ENCODE measurements at regions not wholly inside any gene's neighbourhood (a gene's known extent, or its start where the extent isn't known, plus 50 kb on each side); places are given as distances from the start of the nearest gene placed in this dataset.

DNA sequence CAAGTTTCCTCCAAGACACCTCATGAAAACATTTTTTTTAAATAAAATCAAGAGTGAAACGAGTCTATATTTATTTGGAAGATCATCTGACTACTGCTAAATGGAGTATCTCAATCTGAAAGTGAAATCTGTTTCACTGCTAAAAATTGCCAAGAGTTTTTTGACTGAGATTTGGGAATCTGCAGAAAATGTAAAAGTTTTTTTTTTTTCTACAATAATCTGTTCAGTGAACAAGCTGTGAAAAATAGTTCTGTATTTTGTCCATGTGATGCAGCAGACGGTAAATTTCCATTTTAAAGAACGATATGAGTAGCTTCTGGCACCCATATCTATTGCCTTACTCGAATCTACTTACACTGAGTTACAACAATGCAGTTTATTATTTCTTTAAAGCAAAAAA lies 519.7 kb downstream of the PLCL1 start:
- DNase-seq = no peak

GRCh38 chr2:198322275-198322674 lies 517.9 kb downstream of the PLCL1 start:
- peak in 1 of 3 donors; percentile 5 for DNase-seq

DNA sequence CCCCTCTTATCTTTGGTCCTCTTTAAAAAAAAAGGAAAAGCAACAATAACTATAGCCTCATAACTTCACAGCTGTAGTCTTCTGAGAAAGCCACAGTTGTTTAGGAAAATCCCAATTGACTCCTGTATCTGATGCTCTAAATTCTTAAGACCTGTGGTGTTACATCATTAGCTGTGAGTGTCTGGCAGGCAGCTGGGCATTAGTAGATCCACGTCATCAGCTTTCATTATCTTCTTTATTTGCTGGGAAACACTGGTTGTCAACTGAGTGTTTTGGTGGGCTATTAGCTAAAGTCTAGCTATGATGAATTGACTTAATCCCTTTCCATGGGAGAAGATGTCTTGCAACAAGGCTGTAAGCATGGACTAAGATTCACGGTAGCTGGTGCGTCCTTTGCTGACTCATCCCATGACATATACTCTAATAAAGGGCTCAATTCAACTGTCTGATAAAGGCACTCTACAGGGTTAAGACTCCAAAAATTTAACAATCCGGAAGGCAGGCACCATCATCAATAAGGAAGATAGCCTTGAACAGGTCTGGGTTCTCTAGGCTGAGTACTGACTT lies 517.2 kb downstream of the PLCL1 start:
- DNase-seq = no peak

GRCh38 chr2:198316852-198317396 lies 512.5 kb downstream of the PLCL1 start:
- DNase-seq = no peak

- DNase-seq = peak in 2 of 3 donors; percentile 17 to 22
Measured at GRCh38 chr2:198315791-198316630, 511.6 kb downstream of the PLCL1 start.

GRCh38 chr2:198314559-198315153 lies 510.3 kb downstream of the PLCL1 start:
- peak; percentile 48 to 67 (median 61) for DNase-seq

- DNase-seq = no peak
Measured at GRCh38 chr2:198312596-198313483, 508.4 kb downstream of the PLCL1 start.

- no peak for DNase-seq
Measured at GRCh38 chr2:198311020-198311419, 506.6 kb downstream of the PLCL1 start.

DNA sequence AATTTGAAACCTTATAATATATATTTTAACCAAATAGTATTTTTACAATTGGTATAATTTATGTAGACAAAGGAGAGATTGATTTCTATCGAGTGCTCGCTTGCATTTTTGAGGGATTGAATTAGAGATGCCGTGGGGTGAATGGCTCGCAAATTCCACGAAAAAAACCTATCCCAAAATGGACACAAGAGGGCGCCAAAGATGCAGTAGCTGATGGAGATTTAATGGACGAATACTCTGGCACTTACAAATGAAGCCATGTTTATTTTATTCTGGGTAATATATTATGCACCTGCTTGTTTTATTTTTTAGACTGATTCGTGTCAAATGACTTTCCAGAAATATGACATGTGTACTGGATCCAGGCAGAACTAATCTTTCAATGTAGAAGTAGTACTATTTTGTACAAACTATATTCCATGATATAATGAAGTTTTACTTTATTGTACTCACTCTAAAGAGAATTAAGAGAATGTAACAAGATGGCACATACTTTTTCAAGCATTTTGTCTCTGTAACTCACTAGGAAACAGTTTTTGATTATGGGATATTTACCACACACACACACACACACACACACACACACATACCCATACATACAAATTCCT lies 505.4 kb downstream of the PLCL1 start:
- DNase-seq = peak; percentile 66 to 77 (median 72)

DNA sequence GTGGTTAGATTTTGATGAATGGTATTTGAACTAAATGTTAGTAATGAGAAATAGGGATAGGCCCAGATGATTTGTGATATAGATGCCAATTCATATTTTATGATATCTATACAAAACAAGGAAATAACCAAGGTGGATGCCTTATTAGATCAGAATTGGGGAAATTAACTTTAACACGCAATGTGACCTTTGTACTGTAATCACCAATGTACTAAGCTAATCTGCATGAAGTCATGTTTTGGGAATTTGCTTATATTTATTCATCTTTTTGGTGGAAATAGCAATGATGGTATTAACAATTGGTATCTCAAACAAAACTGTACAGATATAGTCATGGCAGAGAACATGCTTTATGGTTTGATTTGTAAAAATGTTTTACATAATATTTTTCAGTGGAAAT lies 504.7 kb downstream of the PLCL1 start:
- no peak for DNase-seq

- DNase-seq = no peak
Measured at GRCh38 chr2:198308368-198308767, 504.0 kb downstream of the PLCL1 start.

DNA sequence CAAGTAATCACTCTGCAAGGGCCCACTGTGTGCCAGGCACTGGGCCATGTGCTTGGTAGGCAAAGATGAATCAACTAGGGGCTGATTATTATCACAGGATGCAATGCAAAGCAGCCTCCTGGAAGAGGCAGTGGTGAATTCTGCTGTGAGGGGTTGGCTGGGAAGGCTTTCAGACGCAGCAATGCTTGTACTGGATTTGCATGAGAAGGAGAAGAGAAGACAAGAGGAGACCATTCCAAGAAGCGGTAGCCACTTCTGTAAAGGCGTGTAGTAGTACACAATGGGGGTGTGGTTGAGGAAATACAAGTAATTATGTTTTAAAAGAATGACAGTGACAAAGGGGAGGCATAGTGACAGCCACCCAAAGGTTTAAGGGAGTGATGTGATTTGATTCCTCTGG lies 502.7 kb downstream of the PLCL1 start:
- no peak for DNase-seq

GRCh38 chr2:198304859-198305258 lies 500.5 kb downstream of the PLCL1 start:
- DNase-seq = no peak

DNA sequence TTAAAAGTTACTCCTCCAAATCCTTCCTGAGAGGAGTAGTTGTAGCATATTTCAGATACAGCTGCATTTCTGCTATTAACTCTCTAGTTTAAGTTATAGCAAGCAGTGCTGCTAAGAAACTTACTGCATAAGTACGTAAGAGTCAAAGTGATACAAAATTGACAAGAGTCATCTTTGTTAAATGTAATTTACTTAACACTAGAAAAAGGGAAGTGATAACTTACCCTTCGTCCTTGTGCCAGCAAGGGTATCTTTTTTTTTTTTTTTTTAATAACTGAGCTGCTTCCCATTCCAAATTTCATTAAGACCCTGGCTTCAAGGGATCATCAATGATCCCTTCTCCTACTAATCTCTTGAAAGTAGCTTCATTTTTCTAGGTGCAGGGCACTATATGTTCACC lies 493.0 kb downstream of the PLCL1 start:
- peak in 2 of 3 donors; percentile 20 to 34 for DNase-seq

DNA sequence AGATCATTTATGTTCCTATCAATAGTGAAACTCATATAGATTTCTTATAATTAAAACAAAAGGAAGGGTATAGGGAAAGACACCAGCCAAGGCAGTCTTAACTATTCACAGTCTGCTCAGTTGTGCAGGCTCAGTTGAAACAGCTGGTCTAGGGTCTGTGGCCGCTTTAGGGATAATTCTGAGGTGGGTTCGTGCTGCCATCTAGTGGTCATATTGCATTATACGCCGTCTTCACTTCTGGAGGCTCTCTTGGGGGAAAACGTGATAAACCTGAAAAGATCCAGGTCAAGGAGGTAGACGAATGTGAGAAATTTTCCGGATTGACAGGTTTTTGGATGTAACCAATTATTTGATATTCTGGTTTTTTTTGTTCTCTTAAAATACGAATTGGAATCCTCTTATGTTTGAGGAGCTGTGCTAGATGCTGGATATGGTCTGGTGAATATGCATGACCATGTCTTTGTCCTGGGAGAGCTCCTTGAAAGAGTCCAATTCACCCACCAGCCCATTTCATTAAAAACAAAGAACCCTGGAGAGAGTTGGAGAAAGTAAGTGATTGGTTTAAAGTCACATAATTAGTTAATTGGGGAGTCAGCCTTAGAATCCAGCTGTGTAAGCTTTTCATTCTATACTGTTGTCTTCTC lies 492.4 kb downstream of the PLCL1 start:
- peak; percentile 57 to 78 (median 75) for DNase-seq

DNA sequence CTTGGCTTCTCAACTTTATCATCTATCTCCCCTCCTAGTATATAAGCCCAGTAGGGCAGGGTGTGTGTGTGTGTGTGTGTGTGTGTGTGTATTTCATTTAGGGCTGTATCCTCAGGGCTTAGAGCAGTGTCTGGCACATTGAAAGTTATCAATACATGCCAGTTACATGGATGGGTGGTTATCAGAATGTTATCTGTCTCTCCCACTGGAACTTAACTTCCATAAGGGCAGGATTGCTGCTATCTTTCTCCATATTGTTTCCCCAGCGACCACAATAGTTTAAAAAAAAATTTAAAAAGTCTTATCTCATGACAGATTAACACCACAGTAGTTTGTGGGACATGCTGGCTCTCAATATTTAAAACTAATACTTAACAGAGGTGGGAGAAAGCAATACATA lies 488.9 kb downstream of the PLCL1 start:
- no peak for DNase-seq

DNA sequence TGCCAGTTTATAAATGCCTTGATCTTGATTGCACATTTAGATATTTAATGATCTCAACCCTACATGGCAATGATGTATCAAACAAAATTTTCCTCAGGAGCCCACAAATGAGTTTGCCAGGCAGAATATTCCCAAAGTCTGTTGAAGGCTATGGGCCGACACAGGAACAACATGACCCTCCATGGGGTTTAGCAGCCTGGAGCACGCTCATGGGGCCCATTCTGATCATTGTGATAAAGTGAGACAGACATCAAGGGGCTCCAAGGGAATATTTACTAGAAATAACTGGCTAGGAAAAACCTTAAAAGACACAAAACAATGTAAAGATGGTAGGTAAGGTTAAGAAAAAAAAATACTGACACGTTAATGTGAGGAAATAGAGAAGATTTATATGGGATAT lies 485.4 kb downstream of the PLCL1 start:
- no peak for DNase-seq

DNA sequence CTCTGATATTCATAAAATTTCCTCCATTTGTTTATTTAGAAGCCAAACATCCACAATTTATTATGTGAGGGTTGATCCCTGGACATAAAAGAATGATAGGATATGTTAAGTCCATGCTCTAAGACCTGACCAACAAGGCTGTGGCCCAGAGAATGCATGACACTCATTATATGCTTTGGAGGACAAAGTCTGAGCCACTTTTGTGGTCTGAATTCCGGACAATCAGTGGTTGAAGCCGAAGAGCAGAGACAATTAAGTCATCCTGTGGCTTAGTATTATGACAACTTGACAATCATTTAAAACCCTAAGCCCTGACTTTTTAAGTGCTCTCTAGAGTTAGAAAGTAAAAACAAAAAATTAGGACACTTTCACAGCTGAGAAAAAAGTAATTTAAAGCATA lies 483.3 kb downstream of the PLCL1 start:
- no peak for DNase-seq

DNA sequence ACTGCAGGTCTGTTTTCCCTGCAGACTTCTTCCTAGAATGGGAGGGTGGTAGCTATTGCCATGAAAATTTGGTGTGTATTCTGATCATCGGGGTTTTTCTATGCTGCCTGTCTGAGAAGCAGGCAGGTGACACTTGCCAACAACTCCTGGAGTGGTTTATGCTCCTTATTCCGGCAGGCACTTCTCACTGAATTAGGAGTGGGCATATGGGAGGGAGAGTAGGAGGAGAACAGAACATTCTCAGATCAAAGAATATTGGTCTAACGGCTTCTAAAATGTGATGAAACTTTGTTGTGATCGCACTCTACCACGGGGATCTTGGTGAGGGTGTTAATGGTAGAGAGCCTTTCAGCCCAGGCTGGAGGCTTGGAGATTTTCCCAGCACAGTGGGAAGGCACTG lies 480.8 kb downstream of the PLCL1 start:
- DNase-seq = no peak

DNA sequence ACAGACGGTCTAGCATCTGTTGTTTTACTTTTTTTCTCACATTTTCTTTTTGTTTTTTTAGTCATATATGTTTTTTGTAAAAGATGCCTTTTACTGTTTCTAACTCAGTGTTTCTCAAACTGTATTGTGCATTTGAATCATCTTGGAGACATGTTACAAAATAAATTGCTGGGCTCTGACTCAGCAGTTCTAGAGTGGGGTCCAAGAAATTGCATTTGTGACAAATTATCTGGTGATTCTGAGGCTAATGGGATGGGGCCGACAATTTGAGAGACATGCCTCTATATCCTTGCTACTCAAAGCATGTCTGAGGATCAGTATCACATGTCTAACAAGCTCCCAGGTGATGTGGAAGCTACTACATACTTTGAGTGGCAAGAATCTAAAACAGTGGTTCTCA lies 478.8 kb downstream of the PLCL1 start:
- DNase-seq = no peak

GRCh38 chr2:198282061-198282460 lies 477.7 kb downstream of the PLCL1 start:
- no peak for DNase-seq

DNA sequence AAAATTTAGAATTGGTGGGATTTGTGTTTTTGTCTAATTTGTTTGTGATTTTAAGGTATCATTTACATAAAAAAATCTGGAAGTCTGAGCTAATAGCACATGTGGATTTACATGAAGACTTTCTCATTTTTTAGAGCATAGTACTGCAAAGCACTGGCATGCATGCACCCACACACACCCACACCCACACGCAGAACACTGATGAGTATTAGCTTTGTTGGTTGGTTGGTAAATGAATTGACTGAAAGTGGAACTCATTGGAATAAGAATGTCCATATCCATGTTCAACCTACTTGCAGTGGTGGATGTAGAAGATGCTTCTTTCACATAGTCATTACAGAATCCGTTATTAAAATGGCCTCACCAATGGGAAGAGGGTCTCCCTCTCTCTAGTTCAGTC lies 475.8 kb downstream of the PLCL1 start:
- peak in 1 of 3 donors; percentile 13 for DNase-seq

Measured in suppressor macrophage treated with lipopolysaccharide for 1 hour (primary cell).